ENCODE measurements at regions not wholly inside any gene's neighbourhood (a gene's known extent, or its start where the extent isn't known, plus 50 kb on each side); places are given as distances from the start of the nearest gene placed in this dataset.

DNA sequence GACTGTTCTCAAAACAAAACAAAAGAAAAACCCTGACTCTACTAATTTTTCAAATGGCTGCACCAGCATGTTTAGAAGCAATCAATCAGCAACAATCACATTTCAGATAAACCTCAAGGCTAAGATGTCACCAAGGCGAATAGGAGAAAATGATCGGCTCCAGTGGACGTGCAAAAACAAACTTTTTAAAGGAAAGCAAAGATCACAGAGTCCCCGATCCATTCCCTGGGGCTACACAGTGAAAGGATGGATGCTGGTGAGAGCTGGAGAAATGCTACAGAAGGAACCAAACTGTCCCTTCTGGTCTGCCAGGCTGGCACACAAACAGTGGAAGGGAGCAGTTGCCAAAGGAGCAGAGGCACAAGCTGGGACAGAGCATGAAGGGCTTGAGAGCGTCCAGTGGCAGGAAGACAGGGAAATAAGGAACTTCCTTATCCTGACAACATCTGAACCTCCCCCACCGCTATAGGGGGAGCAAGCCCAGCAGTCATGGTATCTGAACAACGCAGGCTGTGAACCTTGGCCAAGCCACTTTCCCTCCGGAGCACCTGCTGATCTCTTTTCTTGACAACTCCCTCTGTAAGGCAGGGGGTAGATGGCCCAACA lies 73.7 kb upstream of the HIVEP1 start (continued):
- TF ChIP-seq ZNF395 (CRISPR knock-in tag; IDR thresholded peaks at IDR 0.05), result peak; percentile 96
- TF ChIP-seq ZNF764 (CRISPR knock-in tag; IDR thresholded peaks at IDR 0.05; ENCODE audit: low read depth), result 0 out of 2 replicates have a peak, but pooled peaks have one; percentile 43
- TF ChIP-seq ZBTB49 (CRISPR knock-in tag; IDR thresholded peaks at IDR 0.05; ENCODE audit: borderline replicate concordance), result no peak
- no peak for TF ChIP-seq ZNF77 (CRISPR knock-in tag; IDR thresholded peaks at IDR 0.05)
- TF ChIP-seq C11orf30 (IDR thresholded peaks at IDR 0.05; ENCODE audit: low read depth), result peak; percentile 42; the same call in 1 of the 2 replicates
- TF ChIP-seq SMAD4 (CRISPR knock-in tag; conservative IDR thresholded peaks at IDR 0.05), result peak; percentile 93
- peak; percentile 86 to 88 for TF ChIP-seq FOXK2 (conservative IDR thresholded peaks at IDR 0.05 in 1 of 2, IDR thresholded peaks at IDR 0.05 in 1 of 2; ENCODE audit: low read depth in 2 of 2)
- peak; percentile 77 for TF ChIP-seq BHLHE40 (IDR thresholded peaks at IDR 0.05; ENCODE audit: low read length)
- TF ChIP-seq CHD7 (IDR thresholded peaks at IDR 0.05; ENCODE audit: low read depth, low read length), result no peak
- TF ChIP-seq ZNF436 (CRISPR knock-in tag; IDR thresholded peaks at IDR 0.05), result 0 out of 2 replicates have a peak, but pooled peaks have one; percentile 11
- TF ChIP-seq DACH1 (IDR thresholded peaks at IDR 0.05; ENCODE audit: partially characterized antibody), result peak; percentile 57

Data from K562 (cell line).